WTC11 (cell line): ENCODE measurements at regions not wholly inside any gene's neighbourhood (a gene's known extent, or its start where the extent isn't known, plus 50 kb on each side); places are given as distances from the start of the nearest gene placed in this dataset.

Source experiments
- ATAC-seq: fragments of 200-7000 bp; cut with Tn5 transposase; 2 replicates; pipeline ENCODE4 v1.10.0; 2021; ENCODE audit warnings: mild to moderate bottlenecking, moderate library complexity
- CTCF ChIA-PET: fragments of 300-600 bp; sonication (Branson Sonifier 250); formaldehyde crosslinking; loops from one replicate; lab custom pipeline; 2021; ENCODE audit warnings: antibody characterized with exemption; lab: Charles Lee
- POLR2A ChIA-PET: fragments of 350-600 bp; sonication (Branson Sonifier 250); formaldehyde crosslinking; loops from one replicate; lab custom pipeline; 2021; ENCODE audit warnings: antibody characterized with exemption; lab: Charles Lee
- DNase-seq: peaks from one replicate; pipeline ENCODE4 v3.0.0; 2021; ENCODE audit warnings: low spot score
- H3K27ac Mint-ChIP-seq: 2 replicates; pipeline ENCODE4 v1.8.0; 2021; ENCODE audit warnings: mixed read lengths
- H3K27me3 Mint-ChIP-seq: 2 replicates; pipeline ENCODE4 v1.8.0; 2021; ENCODE audit warnings: low read depth, mild to moderate bottlenecking, moderate library complexity, mixed read lengths
- H3K36me3 Mint-ChIP-seq: 2 replicates; pipeline ENCODE4 v1.8.0; 2021; ENCODE audit warnings: mixed read lengths
- H3K4me1 Mint-ChIP-seq: 2 replicates; pipeline ENCODE4 v1.8.0; 2022; ENCODE audit warnings: mixed read lengths
- H3K4me3 Mint-ChIP-seq: 2 replicates; pipeline ENCODE4 v1.8.0; 2021; ENCODE audit warnings: mild to moderate bottlenecking, moderate library complexity, mixed read lengths
- H3K9me3 Mint-ChIP-seq: 2 replicates; pipeline ENCODE4 v1.8.0; 2021; ENCODE audit warnings: mixed read lengths
- CREB1 ChIP-seq: sonication (generic); formaldehyde crosslinking; IDR thresholded peaks from 2 replicates; pipeline ENCODE4 v1.8.0; 2023; ENCODE audit warnings: mild to moderate bottlenecking, missing genetic modification reagents
- ERG ChIP-seq: fragments of 250-450 bp; sonication (Bioruptor Pico); IDR thresholded peaks from 2 replicates; pipeline ENCODE4 v1.8.0; 2021; ENCODE audit warnings: mild to moderate bottlenecking
- JAZF1 ChIP-seq: fragments of 250-450 bp; sonication (Bioruptor Pico); IDR thresholded peaks from 2 replicates; pipeline ENCODE4 v1.9.0; 2021; ENCODE audit warnings: moderate library complexity, mild to moderate bottlenecking, inconsistent platforms
- JUN ChIP-seq: sonication (generic); formaldehyde crosslinking; IDR thresholded peaks from 2 replicates; pipeline ENCODE4 v1.8.0; 2023; ENCODE audit warnings: mild to moderate bottlenecking, missing genetic modification reagents
- KAT7 ChIP-seq: sonication (generic); formaldehyde crosslinking; IDR thresholded peaks from 2 replicates; pipeline ENCODE4 v1.8.1; 2023; ENCODE audit warnings: missing genetic modification reagents, mild to moderate bottlenecking, borderline replicate concordance
- MLX ChIP-seq: sonication (generic); formaldehyde crosslinking; IDR thresholded peaks from 2 replicates; pipeline ENCODE4 v1.8.1; 2023; ENCODE audit warnings: mild to moderate bottlenecking, missing genetic modification reagents, moderate library complexity
- NR1H2 ChIP-seq: sonication (generic); formaldehyde crosslinking; IDR thresholded peaks from 2 replicates; pipeline ENCODE4 v1.9.0; 2021; ENCODE audit warnings: mild to moderate bottlenecking, moderate library complexity, missing genetic modification reagents
- OVOL2 ChIP-seq: fragments of 250-450 bp; sonication (Bioruptor Pico); IDR thresholded peaks from 2 replicates; pipeline ENCODE4 v1.9.0; 2021; ENCODE audit warnings: mild to moderate bottlenecking, borderline replicate concordance
- PRRX2 ChIP-seq: fragments of 250-450 bp; sonication (Bioruptor Pico); IDR thresholded peaks from 2 replicates; pipeline ENCODE4 v1.8.0; 2021; ENCODE audit warnings: mild to moderate bottlenecking
- TCF7 ChIP-seq: sonication (generic); formaldehyde crosslinking; IDR thresholded peaks from 2 replicates; pipeline ENCODE4 v1.8.0; 2022; ENCODE audit warnings: mild to moderate bottlenecking, low read depth, missing genetic modification reagents, moderate library complexity
- TP53 ChIP-seq: sonication (generic); formaldehyde crosslinking; IDR thresholded peaks from 2 replicates; pipeline ENCODE4 v1.8.1; 2023; ENCODE audit warnings: mild to moderate bottlenecking, missing genetic modification reagents
- ZMAT4 ChIP-seq: fragments of 250-450 bp; sonication (Bioruptor Pico); IDR thresholded peaks from 2 replicates; pipeline ENCODE4 v1.9.0; 2021; ENCODE audit warnings: mild to moderate bottlenecking
- ZNF281 ChIP-seq: sonication (generic); formaldehyde crosslinking; IDR thresholded peaks from 2 replicates; pipeline ENCODE4 v1.8.0; 2023; ENCODE audit warnings: mild to moderate bottlenecking, missing genetic modification reagents
- ZNF317 ChIP-seq: sonication (generic); formaldehyde crosslinking; IDR thresholded peaks from 2 replicates; pipeline ENCODE4 v1.8.1; 2023; ENCODE audit warnings: low read depth, mild to moderate bottlenecking, moderate library complexity, missing genetic modification reagents, borderline replicate concordance

GRCh38 chr4:120395746-120396145 is 329.1 kb upstream of the MAD2L1 start:
- ATAC-seq (no peak), DNase-seq (no peak)
- H3K27ac Mint-ChIP-seq = no peak overlapping the region
- no peaks in the 10 kb centered on the region for H3K27me3 Mint-ChIP-seq
- TF ChIP-seq ZNF281 (CRISPR knock-in tag) (no peak), ZMAT4 (CRISPR knock-in tag) (no peak)
- TF ChIP-seq, all 79 proteins: peak for 0
- H3K36me3 Mint-ChIP-seq = no peaks in the 10 kb centered on the region
- 0 out of 2 replicates have a peak, but pooled peaks cover 3% of the 10 kb centered on the region for H3K9me3 Mint-ChIP-seq
- no peak overlapping the region for H3K4me3 Mint-ChIP-seq
- CTCF ChIA-PET = no interaction called here
- POLR2A ChIA-PET = no interaction called here
- no peaks in the 10 kb centered on the region for H3K4me1 Mint-ChIP-seq

GRCh38 chr4:120355881-120356280 is 289.2 kb upstream of the MAD2L1 start:
- ChIA-PET POLR2A (no interaction called here), CTCF (no interaction called here)
- no peaks in the 10 kb centered on the region for H3K36me3 Mint-ChIP-seq
- ATAC-seq (no peak), DNase-seq (no peak)
- TF ChIP-seq ZMAT4 (CRISPR knock-in tag) (no peak), KAT7 (CRISPR knock-in tag) (no peak), TCF7 (no peak), NR1H2 (CRISPR knock-in tag) (no peak), JUN (CRISPR knock-in tag) (no peak), MLX (no peak), ERG (CRISPR knock-in tag) (no peak), JAZF1 (CRISPR knock-in tag) (no peak)
- no peaks in the 10 kb centered on the region for H3K27me3 Mint-ChIP-seq
- H3K9me3 Mint-ChIP-seq = no peaks in the 10 kb centered on the region
- no peaks in the 10 kb centered on the region for H3K4me1 Mint-ChIP-seq
- H3K27ac Mint-ChIP-seq = no peak overlapping the region
- no peak overlapping the region for H3K4me3 Mint-ChIP-seq

- Mint-ChIP-seq H3K9me3 (no peaks in the 10 kb centered on the region), H3K36me3 (no peaks in the 10 kb centered on the region), H3K27me3 (no peaks in the 10 kb centered on the region), H3K27ac (no peak overlapping the region), H3K4me3 (no peak overlapping the region), H3K4me1 (peaks cover 4% of the 10 kb centered on the region)
- ATAC-seq (no peak), DNase-seq (no peak)
- no peak for TF ChIP-seq ERG (CRISPR knock-in tag)
- TF ChIP-seq ZNF317 (CRISPR knock-in tag) = no peak
- TF ChIP-seq PRRX2 = no peak
- TF ChIP-seq TCF7 = no peak
- TF ChIP-seq TP53 (CRISPR knock-in tag) = no peak
- no peak for TF ChIP-seq CREB1 (CRISPR knock-in tag)
- no peak for TF ChIP-seq OVOL2 (CRISPR knock-in tag)
- no peak for TF ChIP-seq MLX
- POLR2A ChIA-PET = no interaction called here
- CTCF ChIA-PET = no interaction called here
These were observed 287.7 kb upstream of the MAD2L1 start for GRCh38 chr4:120354381-120354780.
